Esophagus squamous epithelium (tissue), 5 donors: ENCODE measurements at regions not wholly inside any gene's neighbourhood (a gene's known extent, or its start where the extent isn't known, plus 50 kb on each side); places are given as distances from the start of the nearest gene placed in this dataset.

Experiments
- DNase-seq: peaks from one replicate; lab custom pipeline; 2025; lab: John Stamatoyannopoulos, UW
- H3K27ac ChIP-seq, 4 donors: fragments of 200-600 bp; sonication (generic); one replicate each; pipeline ENCODE4 v1.5.1; 2016 to 2019; ENCODE audit warnings: mild to moderate bottlenecking in 1 of 4
- H3K27me3 ChIP-seq, 4 donors: fragments of 200-600 bp; sonication (generic); 1 replicate in 3 of 4; 2 replicates in 1 of 4; pipeline versions ENCODE4 v1.5.1 to v1.6.0; 2017 to 2021; ENCODE audit warnings: antibody characterized with exemption in 1 of 4
- H3K36me3 ChIP-seq, 3 donors: fragments of 200-600 bp; sonication (generic); one replicate each; pipeline ENCODE4 v1.5.1; 2016 to 2019
- H3K4me1 ChIP-seq, 3 donors: fragments of 200-600 bp; sonication (generic); one replicate each; pipeline ENCODE4 v1.5.1; 2017 to 2019
- H3K4me3 ChIP-seq, 4 donors: fragments of 200-600 bp; sonication (generic); 1 replicate in 3 of 4; 2 replicates in 1 of 4; pipeline ENCODE4 v1.5.1; 2016 to 2019; ENCODE audit warnings: mild to moderate bottlenecking in 2 of 4, moderate library complexity in 1 of 4
- H3K9me3 ChIP-seq, 3 donors: fragments of 200-600 bp; sonication (generic); one replicate each; pipeline ENCODE4 v1.5.1; 2016 to 2019
- POLR2A ChIP-seq, 4 donors: fragments of 450-650 bp; IDR thresholded peaks; one replicate each; pipeline ENCODE4 v1.6.1; 2017; ENCODE audit warnings: antibody characterized with exemption in 4 of 4, mild to moderate bottlenecking in 4 of 4, moderate library complexity in 3 of 4
- WGBS, 2 donors: methylation state at CpG; one replicate each; pipeline ENCODE4 v1.1.5; 2018; 5-methylcytosine and 5-hydroxymethylcytosine counted together
- intact Hi-C: fragments of 100-400 bp; cut with DNase I; formaldehyde crosslinking; loops from one replicate; pipeline ENCODE4 v1.15.0; 2022
- TF ChIP-seq, protein P1 (sequence below), 6 experiments: fragments of 450-650 bp in 4 of 6; fragments of 200-600 bp in 2 of 6; sonication (generic) in 2 of 6; IDR thresholded peaks; one replicate each; pipeline ENCODE4 v1.5.1; 2016 to 2019; ENCODE audit warnings: antibody characterized with exemption in 6 of 6, mild to moderate bottlenecking in 4 of 6, moderate library complexity in 4 of 6
- donor health status: DM: yes; HTN: yes; CAD: no.

DNA sequence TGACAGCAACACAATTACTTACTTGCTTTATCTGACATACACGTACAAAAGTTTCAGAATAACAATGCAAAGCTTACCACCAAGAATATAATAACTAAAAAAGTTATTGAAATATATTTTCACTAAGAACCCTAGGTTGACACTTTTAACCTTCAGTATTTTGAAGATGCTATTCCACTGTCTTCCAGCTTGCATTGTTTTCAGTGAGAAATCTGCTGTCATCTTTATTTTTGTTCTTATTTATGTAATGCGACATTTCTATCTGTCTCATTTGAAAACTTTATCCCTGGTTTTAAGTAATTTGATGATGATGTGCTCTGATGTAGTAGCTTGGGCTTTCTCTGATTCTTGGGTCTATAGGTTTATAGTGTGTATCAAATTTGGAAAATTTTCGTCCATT is 165.0 kb upstream of the SMIM21 start:
- no peaks in the 10 kb centered on the region for H3K27me3 ChIP-seq
- no peaks in the 10 kb centered on the region for H3K36me3 ChIP-seq
- H3K9me3 ChIP-seq = peaks cover 0 to 24% (median 18%) of the 10 kb centered on the region in 3 donors
- 84% methylated on average over 3 of the region's 3 CpGs for WGBS, 2 donors
- H3K27ac ChIP-seq = no peak overlapping the region
- no peak for TF ChIP-seq POLR2A (IDR thresholded peaks at IDR 0.05)
- TF ChIP-seq, protein P1, sequence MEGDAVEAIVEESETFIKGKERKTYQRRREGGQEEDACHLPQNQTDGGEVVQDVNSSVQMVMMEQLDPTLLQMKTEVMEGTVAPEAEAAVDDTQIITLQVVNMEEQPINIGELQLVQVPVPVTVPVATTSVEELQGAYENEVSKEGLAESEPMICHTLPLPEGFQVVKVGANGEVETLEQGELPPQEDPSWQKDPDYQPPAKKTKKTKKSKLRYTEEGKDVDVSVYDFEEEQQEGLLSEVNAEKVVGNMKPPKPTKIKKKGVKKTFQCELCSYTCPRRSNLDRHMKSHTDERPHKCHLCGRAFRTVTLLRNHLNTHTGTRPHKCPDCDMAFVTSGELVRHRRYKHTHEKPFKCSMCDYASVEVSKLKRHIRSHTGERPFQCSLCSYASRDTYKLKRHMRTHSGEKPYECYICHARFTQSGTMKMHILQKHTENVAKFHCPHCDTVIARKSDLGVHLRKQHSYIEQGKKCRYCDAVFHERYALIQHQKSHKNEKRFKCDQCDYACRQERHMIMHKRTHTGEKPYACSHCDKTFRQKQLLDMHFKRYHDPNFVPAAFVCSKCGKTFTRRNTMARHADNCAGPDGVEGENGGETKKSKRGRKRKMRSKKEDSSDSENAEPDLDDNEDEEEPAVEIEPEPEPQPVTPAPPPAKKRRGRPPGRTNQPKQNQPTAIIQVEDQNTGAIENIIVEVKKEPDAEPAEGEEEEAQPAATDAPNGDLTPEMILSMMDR (IDR thresholded peaks at IDR 0.05) = no peak
- no peaks in the 10 kb centered on the region for H3K4me1 ChIP-seq
- DNase-seq = no peak
- H3K4me3 ChIP-seq = no peak overlapping the region
- intact Hi-C loops = no loop called here

DNA sequence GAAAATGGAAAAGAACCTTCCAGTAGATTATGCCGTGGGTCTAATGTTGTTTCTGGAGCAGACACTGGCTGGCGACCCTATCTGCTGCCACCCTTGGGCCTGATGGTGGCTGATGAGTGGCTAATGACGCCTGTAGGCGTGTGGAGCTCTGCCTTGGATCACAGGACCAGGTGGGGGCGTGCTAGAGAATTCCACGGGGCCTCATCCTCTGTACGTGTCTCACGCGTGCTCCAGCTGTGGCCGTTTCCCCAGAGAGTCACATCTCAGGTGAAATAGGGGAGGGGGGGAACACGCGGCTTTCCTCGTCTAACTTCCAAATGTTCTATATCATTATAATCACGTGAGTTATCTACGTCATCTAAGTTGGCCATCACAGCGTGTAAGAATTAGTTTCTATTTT is 160.9 kb upstream of the SMIM21 start:
- H3K4me1 ChIP-seq = no peaks in the 10 kb centered on the region
- peaks cover 0 to 20% (median 16%) of the 10 kb centered on the region in 3 donors for H3K9me3 ChIP-seq
- WGBS, 2 donors = 82 to 88% methylated on average over 16 of the region's 16 CpGs
- no peak overlapping the region for H3K27ac ChIP-seq
- DNase-seq = no peak
- H3K27me3 ChIP-seq = no peaks in the 10 kb centered on the region
- H3K36me3 ChIP-seq = no peaks in the 10 kb centered on the region
- H3K4me3 ChIP-seq = no peak overlapping the region
- TF ChIP-seq, protein P1 (IDR thresholded peaks at IDR 0.05) = no peak
- TF ChIP-seq POLR2A (IDR thresholded peaks at IDR 0.05) = no peak
- intact Hi-C loops = no loop called here

DNA sequence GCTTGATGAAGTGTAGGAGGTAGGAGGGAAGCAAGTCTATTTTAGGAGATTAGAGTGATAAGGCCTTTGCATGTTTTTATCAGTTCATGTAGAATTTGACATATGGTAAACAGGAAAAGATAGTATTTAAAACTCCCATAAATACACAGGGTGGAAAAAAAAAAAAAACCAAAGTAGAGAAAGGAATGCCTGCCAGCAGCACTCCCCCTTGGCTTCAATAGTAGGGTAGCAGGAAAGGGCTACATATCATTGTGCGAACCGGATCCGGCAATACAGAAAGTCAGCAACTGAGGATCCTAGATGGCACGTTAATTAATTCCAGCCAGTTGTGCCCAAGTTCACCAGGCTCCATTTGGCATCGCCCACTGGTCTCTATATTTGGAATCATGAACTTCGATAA is 159.6 kb upstream of the SMIM21 start:
- no peak for DNase-seq
- Histone ChIP-seq H3K4me1 (no peaks in the 10 kb centered on the region), H3K9me3 (peaks cover 0 to 7% (median 4%) of the 10 kb centered on the region in 3 donors), H3K4me3 (no peak overlapping the region), H3K36me3 (no peaks in the 10 kb centered on the region), H3K27me3 (no peaks in the 10 kb centered on the region), H3K27ac (no peak overlapping the region)
- intact Hi-C loops = no loop called here
- 70 to 78% methylated on average over 6 of the region's 6 CpGs for WGBS, 2 donors
- TF ChIP-seq POLR2A (IDR thresholded peaks at IDR 0.05) = no peak
- TF ChIP-seq, protein P1 (IDR thresholded peaks at IDR 0.05) = no peak

DNA sequence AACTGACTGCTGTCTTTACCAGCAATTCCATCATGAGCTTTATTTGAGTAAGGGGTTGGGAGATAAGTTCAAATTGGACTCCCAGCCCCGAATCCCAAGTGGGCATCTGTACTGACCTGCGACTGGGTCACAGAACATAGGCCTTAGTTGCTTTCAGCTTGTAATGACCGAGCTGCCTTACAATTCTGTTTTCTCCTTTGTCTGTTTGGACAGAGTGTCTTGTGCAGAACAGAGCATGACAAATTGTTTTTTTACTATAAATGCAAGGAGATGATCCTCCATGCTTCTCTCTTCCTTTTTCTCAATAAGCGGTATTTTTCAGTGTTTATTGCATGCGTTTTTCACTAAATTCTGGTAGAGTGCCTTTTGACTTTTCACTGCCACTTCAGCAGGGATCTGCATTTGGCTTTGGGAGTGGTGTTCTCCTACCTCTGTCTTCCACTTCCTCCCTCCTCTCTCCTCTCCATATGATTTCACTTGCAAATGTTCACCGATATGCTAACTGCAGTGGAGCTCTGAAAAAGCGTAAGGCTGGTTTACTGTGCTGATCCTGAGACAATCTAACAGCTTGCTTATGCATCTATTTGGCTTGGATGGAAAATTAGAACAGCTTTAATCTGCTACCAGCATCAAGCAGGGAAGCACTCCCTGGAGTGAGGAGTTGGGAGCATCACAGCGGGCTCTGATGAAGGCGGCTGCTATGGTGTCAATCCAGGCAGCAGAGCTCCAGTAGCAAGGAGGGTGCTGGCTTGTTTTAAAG is 158.8 kb upstream of the SMIM21 start:
- no peaks in the 10 kb centered on the region for H3K36me3 ChIP-seq
- no peaks in the 10 kb centered on the region for H3K27me3 ChIP-seq
- intact Hi-C loops = no loop called here
- H3K9me3 ChIP-seq = no peaks in the 10 kb centered on the region
- no peak for TF ChIP-seq POLR2A (IDR thresholded peaks at IDR 0.05)
- TF ChIP-seq, protein P1 (IDR thresholded peaks at IDR 0.05) = no peak
- H3K4me1 ChIP-seq = no peaks in the 10 kb centered on the region
- H3K4me3 ChIP-seq = no peak overlapping the region
- H3K27ac ChIP-seq = no peak overlapping the region
- 78 to 87% methylated on average over 9 of the region's 9 CpGs for WGBS, 2 donors
- DNase-seq = no peak

DNA sequence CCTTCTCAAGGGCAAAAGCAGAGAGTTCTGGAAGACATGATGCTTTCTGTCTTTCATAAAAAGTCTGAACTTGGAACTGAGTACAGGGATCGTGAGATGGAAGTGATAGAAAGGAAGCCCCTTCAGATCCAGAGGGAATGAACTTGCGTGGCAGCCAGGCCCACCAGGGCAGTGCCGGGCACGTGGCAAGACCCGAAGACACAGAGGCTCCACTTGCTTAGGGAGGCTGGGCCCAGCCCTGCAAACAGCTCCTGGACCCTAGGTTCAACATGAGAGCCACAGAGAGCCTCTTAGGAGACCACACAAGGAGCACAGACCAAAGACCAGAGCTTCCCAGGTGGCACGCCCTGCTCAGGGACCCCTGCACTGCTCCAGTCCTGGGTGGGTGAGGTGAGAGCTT is 155.4 kb upstream of the SMIM21 start:
- H3K27me3 ChIP-seq = no peaks in the 10 kb centered on the region
- WGBS, 2 donors = 93% methylated on average over 2 of the region's 6 CpGs; no CpG with 5 or more reads in 1 of the 2 donors

More for the DNA sequence above, 155.4 kb upstream of the SMIM21 start:
- Histone ChIP-seq H3K9me3 (no peaks in the 10 kb centered on the region), H3K4me1 (no peaks in the 10 kb centered on the region), H3K4me3 (no peak overlapping the region), H3K36me3 (no peaks in the 10 kb centered on the region), H3K27ac (no peak overlapping the region)
- intact Hi-C loops = no loop called here
- TF ChIP-seq, protein P1 (IDR thresholded peaks at IDR 0.05) = no peak
- TF ChIP-seq POLR2A (IDR thresholded peaks at IDR 0.05) = no peak
- no peak for DNase-seq
